ENCODE measurements at regions not wholly inside any gene's neighbourhood (a gene's known extent, or its start where the extent isn't known, plus 50 kb on each side); places are given as distances from the start of the nearest gene placed in this dataset.
"Not testable (repeated sequence)": the region's sequence is repeated elsewhere in the genome, so short reads cannot be mapped to it uniquely, and the experiment has no call there.

- H3K4me1 ChIP-seq (ENCODE audit: control insufficient read depth, insufficient read depth, low read length, poor library complexity, severe bottlenecking) = no peaks in the 10 kb centered on the region
- H3K36me3 ChIP-seq (ENCODE audit: control insufficient read depth, insufficient read depth, low read length) = no peaks in the 10 kb centered on the region
- Mint-ChIP-seq H3K9me3 (peaks cover 0 to 4% (median 0%) of the 10 kb centered on the region in 7 donors), H3K4me1 (no peaks in the 10 kb centered on the region), H3K36me3 (no peaks in the 10 kb centered on the region), H3K27me3 (no peaks in the 10 kb centered on the region), H3K4me3 (no peak overlapping the region), H3K27ac (no peak overlapping the region)
- ATAC-seq (ENCODE audit: low read depth in 2 of 2) (no peak), DNase-seq (no peak)
- H3K4me3 ChIP-seq (ENCODE audit: low read depth, low read length) = no peak overlapping the region
- no peak overlapping the region for H3K27ac ChIP-seq (ENCODE audit: insufficient read depth, low read length, poor library complexity, severe bottlenecking)
- no peaks in the 10 kb centered on the region for H3K9me3 ChIP-seq (ENCODE audit: control insufficient read depth in 2 of 2, low read length in 2 of 2)
- H3K27me3 ChIP-seq (ENCODE audit: control insufficient read depth, insufficient read depth, low read length) = no peaks in the 10 kb centered on the region
Observed at GRCh38 chr10:44118500-44118899, 266.4 kb downstream of the CXCL12 start.

- H3K4me1 Mint-ChIP-seq = no peaks in the 10 kb centered on the region
- Histone ChIP-seq H3K36me3 (ENCODE audit: control insufficient read depth, insufficient read depth, low read length) (no peaks in the 10 kb centered on the region), H3K27me3 (ENCODE audit: control insufficient read depth, insufficient read depth, low read length) (no peaks in the 10 kb centered on the region), H3K4me3 (ENCODE audit: low read depth, low read length) (no peak overlapping the region), H3K27ac (ENCODE audit: insufficient read depth, low read length, poor library complexity, severe bottlenecking) (no peak overlapping the region), H3K9me3 (ENCODE audit: control insufficient read depth in 2 of 2, low read length in 2 of 2) (no peaks in the 10 kb centered on the region), H3K4me1 (ENCODE audit: control insufficient read depth, insufficient read depth, low read length, poor library complexity, severe bottlenecking) (no peaks in the 10 kb centered on the region)
- peaks cover 0 to 2% (median 0%) of the 10 kb centered on the region in 7 donors for H3K9me3 Mint-ChIP-seq
- H3K4me3 Mint-ChIP-seq = no peak overlapping the region
- H3K27me3 Mint-ChIP-seq = no peaks in the 10 kb centered on the region
- no peak for ATAC-seq (ENCODE audit: low read depth in 2 of 2)
- H3K27ac Mint-ChIP-seq = peak overlapping the region in 1 of 3 donors; percentile 53
- no peaks in the 10 kb centered on the region for H3K36me3 Mint-ChIP-seq
- no peak for DNase-seq
Observed at GRCh38 chr10:44116474-44116873, 268.4 kb downstream of the CXCL12 start.

- Mint-ChIP-seq H3K36me3 (no peaks in the 10 kb centered on the region), H3K4me1 (no peaks in the 10 kb centered on the region), H3K4me3 (no peak overlapping the region), H3K27me3 (no peaks in the 10 kb centered on the region), H3K27ac (no peak overlapping the region), H3K9me3 (peaks cover 0 to 5% (median 1%) of the 10 kb centered on the region in 7 donors)
- DNase-seq (no peak), ATAC-seq (ENCODE audit: low read depth in 2 of 2) (no peak)
- Histone ChIP-seq H3K27me3 (ENCODE audit: control insufficient read depth, insufficient read depth, low read length) (no peaks in the 10 kb centered on the region), H3K4me3 (ENCODE audit: low read depth, low read length) (no peak overlapping the region), H3K36me3 (ENCODE audit: control insufficient read depth, insufficient read depth, low read length) (no peaks in the 10 kb centered on the region), H3K27ac (ENCODE audit: insufficient read depth, low read length, poor library complexity, severe bottlenecking) (no peak overlapping the region), H3K4me1 (ENCODE audit: control insufficient read depth, insufficient read depth, low read length, poor library complexity, severe bottlenecking) (no peaks in the 10 kb centered on the region), H3K9me3 (ENCODE audit: control insufficient read depth in 2 of 2, low read length in 2 of 2) (no peaks in the 10 kb centered on the region)
Observed at GRCh38 chr10:44115516-44115915, 269.4 kb downstream of the CXCL12 start.

DNA sequence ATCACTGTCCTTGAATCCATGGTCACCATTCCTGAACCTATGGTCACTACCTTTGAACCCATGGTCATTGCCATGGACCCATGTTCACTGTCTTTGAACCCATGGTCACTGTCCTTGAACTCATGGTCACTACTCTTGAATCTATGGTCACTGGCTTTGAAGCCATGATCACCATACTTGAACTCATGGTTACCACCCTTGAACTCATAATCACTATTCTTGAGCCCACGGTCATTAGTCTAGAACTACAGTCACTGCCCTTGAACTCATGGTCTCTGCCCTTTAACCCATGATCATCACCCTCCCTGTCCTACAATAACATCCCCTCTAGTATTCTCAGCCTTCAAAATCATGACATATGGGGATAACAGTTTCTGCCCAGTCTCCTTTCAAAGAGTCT lies 270.5 kb downstream of the CXCL12 start:
- no peaks in the 10 kb centered on the region for H3K27me3 ChIP-seq (ENCODE audit: control insufficient read depth, insufficient read depth, low read length)
- Mint-ChIP-seq H3K27me3 (no peaks in the 10 kb centered on the region), H3K4me1 (no peaks in the 10 kb centered on the region), H3K27ac (no peak overlapping the region), H3K9me3 (peaks cover 0 to 5% (median 1%) of the 10 kb centered on the region in 7 donors), H3K4me3 (no peak overlapping the region), H3K36me3 (no peaks in the 10 kb centered on the region)
- no peak overlapping the region for H3K4me3 ChIP-seq (ENCODE audit: low read depth, low read length)
- no peak overlapping the region for H3K27ac ChIP-seq (ENCODE audit: insufficient read depth, low read length, poor library complexity, severe bottlenecking)
- H3K4me1 ChIP-seq (ENCODE audit: control insufficient read depth, insufficient read depth, low read length, poor library complexity, severe bottlenecking) = no peaks in the 10 kb centered on the region
- DNase-seq (no peak), ATAC-seq (ENCODE audit: low read depth in 2 of 2) (no peak)
- H3K36me3 ChIP-seq (ENCODE audit: control insufficient read depth, insufficient read depth, low read length) = no peaks in the 10 kb centered on the region
- H3K9me3 ChIP-seq (ENCODE audit: control insufficient read depth in 2 of 2, low read length in 2 of 2) = no peaks in the 10 kb centered on the region

DNA sequence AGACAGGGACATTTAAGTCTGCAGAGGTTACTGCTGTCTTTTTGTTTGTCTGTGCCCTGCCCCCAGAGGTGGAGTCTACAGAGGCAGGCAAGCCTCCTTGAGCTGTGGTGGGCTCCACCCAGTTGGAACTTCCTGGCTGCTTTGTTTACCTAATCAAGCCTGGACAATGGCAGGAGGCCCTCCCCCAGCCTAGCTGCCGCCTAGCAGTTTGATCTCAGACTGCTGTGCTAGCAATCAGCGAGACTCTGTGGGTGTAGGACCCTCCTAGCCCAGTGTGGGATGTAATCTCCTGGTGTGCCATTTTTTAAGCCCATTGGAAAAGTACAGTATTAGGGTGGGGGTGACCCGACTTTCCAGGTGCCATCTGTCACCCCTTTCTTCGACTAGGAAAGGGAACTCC lies 272.6 kb downstream of the CXCL12 start:
- not testable (repeated sequence) for H3K27me3 ChIP-seq (ENCODE audit: control insufficient read depth, insufficient read depth, low read length); ATAC-seq (ENCODE audit: low read depth in 2 of 2)

DNA sequence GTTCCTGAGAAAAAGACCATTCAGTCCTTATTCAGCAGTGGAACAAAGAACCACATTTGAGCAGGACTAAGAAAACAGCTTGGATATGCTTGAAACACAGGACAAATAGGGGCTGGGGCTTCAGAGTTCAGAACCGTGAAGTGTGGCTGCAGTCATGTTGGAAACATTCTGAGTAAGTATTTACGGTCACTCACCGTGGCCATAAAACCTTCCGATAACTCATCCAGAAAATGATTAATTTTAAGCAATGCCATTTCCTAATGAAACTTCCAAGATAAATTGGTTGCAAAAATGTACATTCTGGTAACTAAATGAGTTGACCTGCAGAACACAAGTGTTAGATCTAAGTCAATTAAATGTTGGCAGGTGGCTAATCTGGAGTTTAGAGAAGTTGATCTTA lies 279.2 kb downstream of the CXCL12 start:
- H3K27me3 Mint-ChIP-seq = no peaks in the 10 kb centered on the region
- H3K4me1 Mint-ChIP-seq = no peaks in the 10 kb centered on the region
- H3K4me3 Mint-ChIP-seq = no peak overlapping the region
- no peaks in the 10 kb centered on the region for H3K9me3 ChIP-seq (ENCODE audit: control insufficient read depth in 2 of 2, low read length in 2 of 2)
- DNase-seq (no peak), ATAC-seq (ENCODE audit: low read depth in 2 of 2) (no peak)
- H3K27me3 ChIP-seq (ENCODE audit: control insufficient read depth, insufficient read depth, low read length) = no peaks in the 10 kb centered on the region
- H3K4me1 ChIP-seq (ENCODE audit: control insufficient read depth, insufficient read depth, low read length, poor library complexity, severe bottlenecking) = no peaks in the 10 kb centered on the region
- no peak overlapping the region for H3K27ac ChIP-seq (ENCODE audit: insufficient read depth, low read length, poor library complexity, severe bottlenecking)
- no peaks in the 10 kb centered on the region for H3K36me3 ChIP-seq (ENCODE audit: control insufficient read depth, insufficient read depth, low read length)
- peaks cover 0 to 4% (median 1%) of the 10 kb centered on the region in 7 donors for H3K9me3 Mint-ChIP-seq
- H3K27ac Mint-ChIP-seq = no peak overlapping the region
- H3K4me3 ChIP-seq (ENCODE audit: low read depth, low read length) = no peak overlapping the region
- no peaks in the 10 kb centered on the region for H3K36me3 Mint-ChIP-seq

More for the DNA sequence above, 272.6 kb downstream of the CXCL12 start:
- H3K4me3 ChIP-seq (ENCODE audit: low read depth, low read length); H3K27ac ChIP-seq (ENCODE audit: insufficient read depth, low read length, poor library complexity, severe bottlenecking); H3K36me3 ChIP-seq (ENCODE audit: control insufficient read depth, insufficient read depth, low read length); H3K4me1 ChIP-seq (ENCODE audit: control insufficient read depth, insufficient read depth, low read length, poor library complexity, severe bottlenecking); H3K4me1 Mint-ChIP-seq; H3K4me3 Mint-ChIP-seq; H3K27me3 Mint-ChIP-seq; H3K9me3 ChIP-seq (ENCODE audit: control insufficient read depth in 2 of 2, low read length in 2 of 2); H3K9me3 Mint-ChIP-seq; H3K36me3 Mint-ChIP-seq; DNase-seq; H3K27ac Mint-ChIP-seq: not testable (repeated sequence)

- no peaks in the 10 kb centered on the region for H3K27me3 Mint-ChIP-seq
- Histone ChIP-seq H3K4me3 (ENCODE audit: low read depth, low read length) (no peak overlapping the region), H3K9me3 (ENCODE audit: control insufficient read depth in 2 of 2, low read length in 2 of 2) (no peaks in the 10 kb centered on the region), H3K4me1 (ENCODE audit: control insufficient read depth, insufficient read depth, low read length, poor library complexity, severe bottlenecking) (no peaks in the 10 kb centered on the region), H3K27me3 (ENCODE audit: control insufficient read depth, insufficient read depth, low read length) (no peaks in the 10 kb centered on the region), H3K27ac (ENCODE audit: insufficient read depth, low read length, poor library complexity, severe bottlenecking) (no peak overlapping the region), H3K36me3 (ENCODE audit: control insufficient read depth, insufficient read depth, low read length) (no peaks in the 10 kb centered on the region)
- H3K27ac Mint-ChIP-seq = no peak overlapping the region
- DNase-seq = no peak
- peaks cover 0 to 4% (median 1%) of the 10 kb centered on the region in 7 donors for H3K9me3 Mint-ChIP-seq
- ATAC-seq (ENCODE audit: low read depth in 2 of 2) = no peak
- no peak overlapping the region for H3K4me3 Mint-ChIP-seq
- no peaks in the 10 kb centered on the region for H3K36me3 Mint-ChIP-seq
- H3K4me1 Mint-ChIP-seq = no peaks in the 10 kb centered on the region
Observed at GRCh38 chr10:44102726-44103255, 282.1 kb downstream of the CXCL12 start.

- Mint-ChIP-seq H3K9me3 (peaks cover 1 to 7% (median 3%) of the 10 kb centered on the region in 7 donors), H3K27me3 (no peaks in the 10 kb centered on the region), H3K27ac (no peak overlapping the region), H3K36me3 (no peaks in the 10 kb centered on the region), H3K4me3 (no peak overlapping the region), H3K4me1 (no peaks in the 10 kb centered on the region)
- Histone ChIP-seq H3K27me3 (ENCODE audit: control insufficient read depth, insufficient read depth, low read length) (no peaks in the 10 kb centered on the region), H3K9me3 (ENCODE audit: control insufficient read depth in 2 of 2, low read length in 2 of 2) (no peaks in the 10 kb centered on the region), H3K4me1 (ENCODE audit: control insufficient read depth, insufficient read depth, low read length, poor library complexity, severe bottlenecking) (no peaks in the 10 kb centered on the region), H3K27ac (ENCODE audit: insufficient read depth, low read length, poor library complexity, severe bottlenecking) (no peak overlapping the region), H3K36me3 (ENCODE audit: control insufficient read depth, insufficient read depth, low read length) (no peaks in the 10 kb centered on the region), H3K4me3 (ENCODE audit: low read depth, low read length) (no peak overlapping the region)
- ATAC-seq (ENCODE audit: low read depth in 2 of 2) (no peak), DNase-seq (no peak)
Observed at GRCh38 chr10:44101082-44101481, 283.8 kb downstream of the CXCL12 start.
